ENCODE measurements at regions not wholly inside any gene's neighbourhood (a gene's known extent, or its start where the extent isn't known, plus 50 kb on each side); places are given as distances from the start of the nearest gene placed in this dataset.
"Not testable (repeated sequence)": the region's sequence is repeated elsewhere in the genome, so short reads cannot be mapped to it uniquely, and the experiment has no call there.

DNA sequence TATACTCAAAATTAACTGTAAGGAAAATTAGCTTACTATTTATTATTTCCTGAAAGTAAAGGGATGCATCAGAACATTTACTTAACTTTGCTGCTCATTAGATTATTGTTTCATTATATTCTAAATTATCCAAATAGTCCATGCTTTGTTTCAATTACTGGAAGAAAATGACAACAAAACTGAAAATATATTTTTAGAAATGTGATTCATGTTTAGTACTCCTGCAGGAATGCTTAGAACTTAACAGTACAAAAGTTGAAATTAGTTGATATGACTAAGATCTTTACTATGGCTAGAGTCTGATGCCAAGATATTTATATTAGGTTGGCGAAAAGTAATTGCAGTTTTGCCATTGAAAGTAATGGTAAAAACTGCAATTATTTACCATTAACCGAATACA lies 660.5 kb upstream of the PABPC4L start:
- DNase-seq: no peak

DNA sequence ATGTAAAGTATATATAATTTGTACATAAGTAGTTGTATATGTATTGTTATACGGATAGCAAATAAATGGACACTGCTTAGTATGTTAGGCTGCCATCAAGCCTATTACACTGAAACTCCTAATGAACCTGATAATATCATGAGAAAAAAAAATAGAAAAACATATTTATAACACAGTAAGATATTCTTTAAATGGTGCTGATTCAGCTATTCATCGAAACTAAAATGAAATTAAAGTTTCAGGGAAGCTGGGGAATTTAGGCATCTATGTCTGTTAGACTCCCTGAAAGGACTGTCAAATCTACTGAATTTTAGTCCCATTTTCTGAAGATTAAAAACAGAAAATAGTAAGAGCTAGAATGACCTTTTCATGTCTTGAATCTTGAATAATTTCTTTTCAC lies 647.1 kb upstream of the PABPC4L start:
- DNase-seq: no peak

DNA sequence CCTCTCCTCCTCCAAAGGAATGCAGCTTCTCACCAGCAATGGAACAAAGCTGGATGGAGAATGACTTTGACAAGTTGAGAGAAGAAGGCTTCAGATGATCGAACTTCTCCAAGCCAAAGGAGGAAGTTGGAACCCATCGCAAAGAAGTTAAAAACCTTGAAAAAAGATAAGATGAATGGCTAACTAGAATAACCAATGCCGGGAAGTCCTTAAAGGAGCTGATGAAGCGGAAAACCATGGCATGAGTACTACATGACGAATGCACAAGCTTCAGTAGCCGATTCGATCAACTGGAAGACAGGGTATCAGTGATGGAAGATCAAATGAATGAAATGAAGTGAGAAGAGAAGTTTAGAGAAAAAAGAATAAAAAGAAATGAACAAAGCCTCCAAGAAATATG lies 629.2 kb upstream of the PABPC4L start:
- DNase-seq: not testable (repeated sequence)

DNA sequence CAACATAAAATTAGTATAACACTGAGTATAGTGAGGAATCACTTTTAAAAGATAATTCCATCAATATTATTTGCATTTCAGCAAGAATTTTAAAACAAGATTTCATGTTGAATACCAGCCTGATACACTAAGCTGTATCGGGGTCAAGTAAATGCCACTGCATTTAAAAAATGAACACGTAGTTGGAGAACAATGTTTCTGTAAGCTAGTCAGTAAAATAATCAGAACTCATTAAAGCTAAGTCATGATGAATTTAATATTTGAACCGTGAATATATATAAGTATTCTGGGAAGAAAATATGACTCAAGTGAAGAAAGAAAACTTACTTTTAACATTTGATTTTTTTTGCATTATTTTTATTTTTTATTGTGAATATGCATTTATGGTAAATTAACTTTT lies 611.0 kb upstream of the PABPC4L start:
- DNase-seq: no peak

DNA sequence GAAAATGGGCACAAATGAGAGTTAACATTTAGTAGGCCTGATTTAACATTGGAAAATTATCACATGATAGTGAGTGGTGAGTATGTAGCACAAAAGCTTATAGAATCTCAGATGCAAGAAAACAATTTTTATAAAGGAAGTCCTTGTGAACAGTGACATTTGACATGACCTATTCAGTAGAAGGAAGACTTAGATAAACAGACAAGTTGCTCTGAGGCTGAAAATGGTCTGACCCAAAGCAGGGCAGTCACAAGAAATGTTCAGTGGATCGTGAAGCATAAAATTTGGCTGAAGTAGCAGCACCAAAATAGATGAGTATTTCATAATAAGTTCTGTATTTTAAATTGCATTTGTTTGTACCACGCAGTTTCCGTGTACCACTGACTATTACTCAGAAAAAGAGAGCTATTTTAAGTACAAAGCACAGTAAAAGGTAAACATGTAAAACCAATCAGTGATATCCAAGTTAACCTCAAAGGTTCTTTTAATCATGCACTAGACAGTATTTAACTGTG lies 605.7 kb upstream of the PABPC4L start:
- DNase-seq: no peak

DNA sequence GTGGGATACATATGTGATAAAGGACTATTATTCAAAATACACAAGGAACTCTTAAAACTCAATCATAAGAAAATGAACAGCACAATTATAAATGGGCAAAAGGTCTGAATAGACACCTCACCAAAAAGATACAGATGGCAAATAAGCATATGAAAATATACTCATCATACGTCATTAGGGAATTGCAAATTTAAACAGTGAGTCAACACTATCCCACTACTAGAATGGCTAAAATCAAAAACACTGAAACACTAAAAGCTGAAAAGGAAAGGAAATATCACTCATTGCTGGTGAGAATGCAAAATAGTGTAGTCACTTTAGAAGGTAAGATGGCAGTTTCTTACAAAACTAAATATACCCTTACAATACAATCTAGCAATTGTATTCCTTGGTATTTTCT lies 597.0 kb upstream of the PABPC4L start:
- no peak for DNase-seq

DNA sequence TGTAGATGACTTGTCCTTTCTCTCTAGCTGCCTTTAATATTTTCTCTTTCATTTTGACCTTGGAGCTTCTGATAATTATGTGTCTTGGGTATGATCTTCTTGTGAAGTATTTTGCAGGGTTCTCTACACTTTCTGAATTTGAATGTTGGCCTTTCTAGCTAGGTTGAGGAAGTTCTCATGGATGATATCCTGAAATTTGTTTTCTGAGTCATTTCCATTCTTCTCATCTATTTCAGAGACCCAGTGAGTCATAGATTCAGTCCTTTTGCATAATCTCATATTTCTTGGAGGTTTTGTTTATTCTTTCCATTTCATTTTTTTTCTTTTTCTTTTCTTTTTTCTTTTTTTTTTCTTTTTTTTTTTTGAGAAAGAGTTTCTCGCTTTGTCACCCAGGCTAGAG lies 585.7 kb upstream of the PABPC4L start:
- no peak for DNase-seq

DNA sequence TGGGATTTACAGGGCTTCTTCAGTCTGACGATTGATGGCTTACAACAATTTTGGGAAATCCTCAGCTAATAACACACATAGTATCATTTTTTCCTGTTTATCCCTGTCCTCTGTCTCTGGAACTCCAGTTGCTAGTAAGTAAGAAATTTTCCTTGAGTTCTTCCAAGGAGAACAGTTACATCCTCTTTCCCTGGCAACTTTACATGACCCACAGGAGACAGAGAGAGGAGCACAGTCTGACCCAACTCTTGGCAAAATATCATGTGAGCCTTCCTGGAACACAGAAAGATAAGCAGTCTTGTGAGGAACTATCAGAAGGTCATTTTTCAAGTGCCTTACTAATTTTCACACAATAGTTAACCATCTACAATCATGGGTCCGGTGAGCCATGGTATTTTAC lies 578.7 kb upstream of the PABPC4L start:
- no peak for DNase-seq

DNA sequence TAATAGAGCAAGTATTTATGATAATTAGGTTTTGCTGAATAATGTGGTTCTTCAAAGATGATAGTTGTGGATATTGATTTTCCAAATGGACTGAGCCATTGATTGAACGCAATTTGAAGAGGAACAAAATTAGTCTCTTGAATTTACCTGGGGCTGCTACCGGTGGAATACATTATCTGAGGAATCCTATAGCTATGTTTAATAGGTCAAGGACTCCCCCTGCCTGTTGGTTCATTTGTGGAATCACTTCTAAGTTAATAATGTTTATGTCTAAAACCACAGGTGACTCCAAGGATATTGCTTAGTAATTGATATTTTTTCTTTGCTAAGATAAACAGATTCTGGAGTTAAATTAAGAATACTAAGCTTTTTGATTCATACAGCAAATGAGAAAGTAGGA lies 576.0 kb upstream of the PABPC4L start:
- DNase-seq: peak; percentile 6 to 53

DNA sequence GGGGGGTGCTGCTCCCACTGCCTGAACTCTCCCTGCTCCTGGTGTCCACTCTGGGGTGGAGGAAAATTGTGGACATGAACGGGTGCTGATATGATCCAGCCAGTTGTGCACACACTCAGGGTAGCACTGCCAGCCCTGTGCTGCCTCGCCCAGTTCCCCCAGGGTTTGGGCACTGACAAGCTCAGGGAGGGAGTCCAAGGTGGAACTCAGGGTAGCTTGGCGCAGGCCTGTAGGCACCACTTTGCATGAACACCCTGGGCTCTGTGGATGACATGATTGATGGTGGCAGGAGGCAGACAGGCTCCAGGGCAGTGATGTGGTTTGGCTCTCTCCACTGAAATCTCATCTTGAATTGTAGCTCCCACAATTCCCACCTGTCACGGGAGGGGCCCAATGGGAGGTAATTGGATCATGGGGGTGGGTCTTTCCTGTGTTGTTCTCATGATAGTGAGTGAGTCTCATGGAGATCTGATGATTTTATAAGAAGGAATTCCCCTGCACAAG lies 572.0 kb upstream of the PABPC4L start:
- DNase-seq: no peak

DNA sequence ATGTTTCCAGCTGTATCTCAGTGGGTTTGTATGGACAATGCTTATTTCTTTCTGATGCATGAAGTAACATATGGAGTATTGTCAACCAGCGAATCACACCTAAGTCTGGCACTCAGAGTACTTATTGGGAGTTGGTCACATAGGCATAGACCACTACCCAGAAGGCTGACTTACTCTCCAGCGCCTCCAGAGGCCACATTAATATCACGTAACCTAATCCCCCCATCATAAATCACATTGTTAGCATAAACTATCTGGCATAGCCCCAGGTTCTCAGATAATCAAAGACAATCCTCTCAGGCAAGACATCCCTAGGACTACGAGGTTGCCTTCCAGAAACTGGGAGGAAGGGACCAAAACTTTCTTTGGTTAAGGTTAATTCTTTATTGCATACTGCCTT lies 560.5 kb upstream of the PABPC4L start:
- peak in 1 of 2 experiments; percentile 22 for DNase-seq

DNA sequence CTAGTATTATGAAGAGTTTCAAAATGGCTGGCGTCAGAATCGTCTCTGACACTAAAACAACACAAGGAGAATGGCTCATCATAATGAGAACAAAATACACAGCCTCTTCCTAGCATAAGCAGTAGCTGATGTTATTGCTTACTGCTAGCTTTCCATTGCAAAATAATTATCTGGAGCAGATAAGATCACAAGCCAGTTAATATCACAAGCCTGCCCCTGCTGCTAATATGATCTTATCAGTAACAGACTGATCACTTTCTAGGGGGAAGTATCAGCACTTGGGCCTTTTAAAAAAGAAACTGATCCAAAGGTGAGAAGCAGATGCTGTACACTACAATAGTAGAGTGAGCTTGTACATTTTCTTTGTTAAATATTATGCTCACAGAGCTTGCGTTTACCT lies 554.8 kb upstream of the PABPC4L start:
- DNase-seq: no peak

DNA sequence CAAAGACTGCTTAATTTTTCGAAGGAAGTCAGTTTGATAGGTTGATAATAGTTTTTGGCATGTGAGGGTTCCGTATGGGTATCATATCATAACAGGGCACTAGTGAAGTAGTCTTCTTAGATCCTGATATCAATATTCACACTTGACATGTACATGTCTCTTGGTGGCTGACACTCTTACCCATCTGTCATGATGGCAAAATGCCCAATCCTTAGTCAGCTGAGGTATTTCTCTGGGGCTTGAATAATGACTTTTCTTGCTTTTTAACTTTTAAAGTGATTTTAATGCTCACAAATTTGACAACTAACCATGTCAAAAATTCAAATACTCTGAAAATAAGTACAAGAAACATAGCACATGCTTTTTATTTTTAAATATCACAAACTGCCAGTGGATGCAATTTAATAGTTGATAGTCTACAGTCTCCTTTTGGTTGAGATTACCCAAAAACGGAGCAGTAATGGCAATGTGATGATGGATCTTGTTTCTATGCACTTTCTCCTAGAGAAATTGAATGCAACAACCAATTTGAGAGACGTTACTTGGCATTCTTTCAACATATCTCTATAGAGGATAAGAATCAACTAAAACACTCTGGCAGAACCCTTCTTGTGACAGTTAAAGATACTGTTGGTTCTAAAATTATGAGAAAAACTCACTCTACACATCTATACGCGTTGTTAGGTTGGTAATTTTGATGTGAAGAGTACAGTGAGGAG lies 552.9 kb upstream of the PABPC4L start:
- no peak for DNase-seq

DNA sequence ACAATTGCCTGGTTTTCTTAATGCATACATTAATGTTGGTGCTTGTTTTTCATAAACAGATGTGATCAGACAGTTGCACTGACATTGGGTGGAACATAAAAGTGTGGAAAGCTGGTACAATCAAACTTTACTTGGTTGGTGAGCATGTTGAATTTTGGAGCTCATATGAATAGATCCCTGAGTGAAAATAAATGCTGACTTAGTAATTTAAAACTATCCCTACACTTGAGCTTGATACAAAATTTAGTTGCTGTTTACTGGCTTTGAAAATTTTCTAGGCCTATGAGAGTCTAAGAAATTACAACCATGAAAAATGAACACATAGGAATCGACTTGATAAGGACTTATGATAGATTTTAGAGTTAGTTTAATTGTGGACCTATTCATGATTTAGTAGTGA lies 551.8 kb upstream of the PABPC4L start:
- no peak for DNase-seq

DNA sequence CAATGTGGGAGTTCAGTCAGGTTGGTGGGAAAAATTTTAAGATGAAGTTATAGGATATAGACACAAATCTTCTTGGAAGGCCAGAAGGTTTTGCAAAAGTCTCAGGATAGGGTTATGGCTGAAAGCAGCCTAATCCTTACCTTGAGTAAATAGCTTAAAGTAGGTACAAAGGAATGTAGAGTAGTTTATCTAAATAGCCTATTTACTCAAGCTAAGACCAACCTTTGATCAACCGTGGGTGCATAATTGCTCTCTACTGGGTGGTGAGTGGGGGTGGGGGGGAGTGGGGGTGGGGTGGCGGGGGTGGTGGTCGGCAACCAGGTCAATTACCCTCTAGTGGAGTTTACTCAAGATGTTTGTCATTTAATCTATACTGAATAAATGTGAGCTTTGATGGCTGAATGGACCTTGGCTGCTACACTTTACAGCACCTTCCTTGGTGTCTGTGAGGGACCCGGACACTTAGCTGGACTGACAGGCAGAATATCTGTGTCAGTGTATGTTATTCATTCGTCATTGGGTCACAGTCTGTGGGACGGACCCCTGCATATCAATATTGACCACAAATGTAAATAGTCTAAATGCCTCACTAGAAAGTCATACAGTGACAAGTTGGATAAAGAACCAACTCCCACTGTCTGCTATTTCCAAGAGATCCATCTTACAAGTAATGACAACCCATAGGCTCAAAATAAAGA lies 545.7 kb upstream of the PABPC4L start:
- no peak for DNase-seq

DNA sequence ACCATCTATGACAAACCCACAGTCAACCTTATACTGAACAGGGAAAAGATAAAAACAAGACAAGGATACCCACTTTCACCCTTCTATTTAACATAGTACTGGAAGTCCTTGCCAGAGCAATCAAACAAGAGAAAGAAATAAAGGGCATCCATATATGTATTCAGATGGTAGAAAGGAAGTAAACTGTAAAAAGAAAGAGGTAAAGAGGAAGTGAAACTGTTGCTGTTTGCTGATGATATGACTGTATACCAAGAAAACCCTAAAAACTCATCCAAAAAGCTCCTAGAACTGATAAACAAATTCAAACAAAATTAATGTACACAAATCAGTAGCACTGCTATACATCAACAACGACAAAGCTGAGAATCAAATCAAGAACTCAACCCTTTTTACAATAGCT lies 538.7 kb upstream of the PABPC4L start:
- DNase-seq: no peak

DNA sequence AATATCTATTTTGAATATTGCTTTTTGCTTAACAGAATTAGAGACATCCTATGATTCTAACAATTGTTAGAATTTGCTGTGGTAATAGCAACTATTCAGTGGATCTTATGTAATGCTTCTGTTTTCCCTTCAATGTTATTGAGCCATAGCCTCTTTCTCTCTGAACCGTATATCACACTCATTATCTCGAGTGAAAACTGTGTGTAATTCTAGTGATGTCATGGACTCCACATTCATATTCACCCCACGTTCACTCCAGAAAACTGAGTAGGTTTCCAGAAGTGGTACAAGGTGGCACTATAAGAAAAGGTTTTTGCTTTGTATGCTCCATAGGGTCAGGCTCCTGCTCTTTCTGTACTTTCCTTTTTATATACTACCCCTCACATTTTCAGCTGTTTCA lies 534.3 kb upstream of the PABPC4L start:
- DNase-seq: no peak

DNA sequence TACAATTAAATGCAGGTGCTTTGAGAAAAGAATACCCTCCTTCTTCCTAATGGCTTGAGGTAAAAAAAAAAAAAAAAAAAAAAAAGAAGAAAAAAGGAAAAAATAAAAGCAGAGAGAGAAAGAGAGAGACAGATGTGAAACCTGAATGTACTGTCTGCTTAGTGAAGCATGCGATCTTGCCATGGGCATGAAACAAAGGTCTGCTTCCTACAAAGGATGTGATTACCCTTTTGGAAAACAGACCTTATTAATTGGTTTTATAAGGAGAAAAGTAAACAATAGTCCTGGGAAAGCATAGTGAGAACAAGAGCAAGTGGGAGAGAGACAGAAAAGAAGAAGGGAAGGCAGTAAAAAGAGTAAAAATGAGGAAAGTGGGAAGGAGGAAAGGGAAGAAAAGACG lies 526.1 kb upstream of the PABPC4L start:
- peak in 1 of 2 experiments; percentile 5 for DNase-seq

DNA sequence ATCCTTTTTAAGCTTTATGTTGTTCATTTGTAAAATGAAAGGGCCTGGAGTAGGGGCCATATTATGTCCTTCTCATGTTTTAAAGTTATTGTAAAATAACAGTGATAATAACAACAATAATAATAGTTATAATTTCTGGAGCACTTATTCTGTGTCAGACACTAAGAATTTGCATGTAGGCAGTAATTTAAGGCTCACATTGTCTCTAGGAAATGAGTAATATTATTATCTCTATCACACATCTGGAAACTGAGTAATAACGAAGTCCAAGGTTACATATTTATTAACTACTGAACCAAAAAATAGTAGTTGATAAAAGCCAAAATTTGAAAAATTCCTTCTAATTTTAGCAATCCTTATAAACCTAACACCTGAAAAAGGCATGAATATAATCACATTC lies 520.7 kb upstream of the PABPC4L start:
- DNase-seq: no peak

DNA sequence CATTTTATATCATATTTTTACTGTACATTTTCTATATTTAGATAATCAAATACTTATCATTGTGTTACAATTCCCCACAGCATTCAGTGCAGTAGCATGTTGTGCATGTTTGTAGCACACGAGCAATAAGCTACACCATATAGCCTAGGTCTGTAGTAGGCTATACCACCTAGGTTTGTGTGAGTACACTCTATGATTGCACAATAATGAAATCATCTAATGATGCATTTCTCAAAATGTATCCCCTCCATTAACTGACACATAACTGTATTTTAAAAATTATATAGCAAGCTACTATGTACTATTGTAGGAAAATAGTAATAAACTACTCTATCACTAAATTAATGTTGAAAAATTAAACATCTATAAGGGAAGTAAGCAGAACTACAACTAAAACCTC lies 518.4 kb upstream of the PABPC4L start:
- no peak for DNase-seq

DNA sequence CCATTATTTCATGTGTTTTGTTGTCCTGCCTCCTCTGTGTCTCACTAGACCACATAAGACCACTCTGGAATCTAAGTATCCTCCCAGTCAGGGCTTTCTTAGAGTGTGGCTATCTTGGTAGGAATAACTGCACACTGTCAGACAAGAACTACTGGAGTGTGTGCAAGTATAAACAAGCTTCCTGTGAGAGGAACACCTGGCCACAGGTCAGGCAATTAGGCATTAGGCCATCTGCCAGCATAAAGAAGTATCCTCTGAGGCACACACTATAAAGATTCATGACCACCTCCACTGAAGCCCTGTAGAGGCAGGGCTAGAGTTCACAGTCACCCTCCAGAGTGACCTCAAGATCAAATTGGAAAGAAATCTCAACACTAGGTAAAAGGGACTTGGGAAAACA lies 507.0 kb upstream of the PABPC4L start:
- DNase-seq: no peak

DNA sequence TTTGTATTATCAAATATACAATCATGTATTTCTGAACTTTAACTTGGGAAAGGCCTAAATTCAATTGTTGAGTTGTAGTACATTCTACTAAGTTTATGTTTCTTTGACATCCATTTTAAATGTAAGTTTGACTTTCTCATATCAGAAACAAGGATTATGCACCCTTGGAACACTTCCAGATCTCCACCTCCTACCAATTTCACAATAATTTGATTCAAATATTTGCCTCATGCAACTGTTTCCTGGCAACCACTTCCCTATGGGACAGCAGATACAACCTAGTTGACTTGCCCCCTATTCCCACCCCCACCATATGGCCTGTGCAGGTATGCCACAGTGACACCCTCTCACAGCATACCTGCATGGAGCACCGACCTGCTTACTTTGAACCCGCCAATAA lies 506.4 kb upstream of the PABPC4L start:
- DNase-seq: no peak

DNA sequence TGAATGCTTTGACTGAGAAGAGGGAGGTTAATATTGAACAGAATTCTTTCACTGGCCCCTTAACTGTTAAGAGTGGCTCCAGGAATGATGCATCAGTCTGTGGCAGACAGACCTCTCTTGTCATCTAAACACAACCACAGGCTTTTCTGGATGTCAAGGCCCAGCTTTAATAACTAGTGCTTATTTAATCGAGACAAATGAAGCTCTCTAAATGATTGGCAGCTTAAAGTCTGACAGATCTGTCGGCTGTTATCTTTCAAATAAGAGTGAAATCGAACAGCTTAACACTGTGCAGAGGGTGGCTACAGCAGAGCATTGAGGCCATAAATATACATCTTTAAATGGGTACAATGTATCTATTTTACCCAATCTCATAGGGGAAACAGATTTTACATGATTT lies 500.8 kb upstream of the PABPC4L start:
- DNase-seq: no peak

DNA sequence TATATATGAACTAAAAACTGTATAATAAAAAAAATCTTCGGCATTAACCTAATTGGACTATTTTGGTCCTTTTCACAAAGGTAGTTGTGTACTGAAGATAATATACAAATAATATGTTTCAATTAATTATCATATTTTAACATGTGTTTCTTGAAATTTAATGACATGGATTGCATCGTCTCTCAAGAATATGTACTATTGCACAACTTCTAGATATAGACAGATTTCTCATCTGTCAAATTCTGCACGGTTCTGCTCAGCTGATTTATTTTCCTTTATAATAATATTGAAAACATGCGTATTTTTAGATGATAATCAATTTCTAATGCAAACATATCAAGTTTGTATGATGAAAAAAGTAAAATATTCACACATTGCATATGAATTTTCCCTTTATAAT lies 498.7 kb upstream of the PABPC4L start:
- DNase-seq: no peak

DNA sequence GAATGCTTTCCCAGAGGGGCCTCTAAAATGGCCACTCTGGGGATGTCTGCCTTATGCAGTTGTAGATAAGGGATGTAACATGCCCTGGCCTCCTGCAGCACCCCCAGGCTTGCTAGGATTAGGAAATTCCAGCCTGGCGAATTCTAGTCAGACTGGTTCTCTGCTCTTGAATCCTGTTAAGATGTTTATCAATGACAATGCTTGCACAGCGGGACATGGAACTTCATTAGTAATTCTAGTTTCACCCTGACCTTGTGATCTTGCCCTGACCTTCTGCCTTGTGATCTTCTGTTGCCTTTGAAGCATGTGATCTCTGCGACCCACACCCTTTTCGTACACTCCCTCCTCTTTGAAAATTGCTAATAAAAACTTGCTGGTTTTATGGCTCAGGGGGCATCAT lies 497.2 kb upstream of the PABPC4L start:
- not testable (repeated sequence) for DNase-seq

All from NCI-H526 (cell line).